ENCODE measurements at regions not wholly inside any gene's neighbourhood (a gene's known extent, or its start where the extent isn't known, plus 50 kb on each side); places are given as distances from the start of the nearest gene placed in this dataset.

- no peak for DNase-seq (ENCODE audit: low read depth)
Observed at GRCh38 chr22:48592488-48592887, 1235.2 kb downstream of the BRD1 start.

GRCh38 chr22:48592066-48592345, 1235.7 kb downstream of the BRD1 start:
- no peak for DNase-seq (ENCODE audit: low read depth)

GRCh38 chr22:48591286-48592065, 1236.2 kb downstream of the BRD1 start:
- DNase-seq (ENCODE audit: low read depth) = no peak

- DNase-seq (ENCODE audit: low read depth) = no peak
Observed at GRCh38 chr22:48589901-48590300, 1237.8 kb downstream of the BRD1 start.

- DNase-seq (ENCODE audit: low read depth) = no peak
Observed at GRCh38 chr22:48588878-48589450, 1238.7 kb downstream of the BRD1 start.

- DNase-seq (ENCODE audit: low read depth) = no peak
Observed at GRCh38 chr22:48588151-48588877, 1239.4 kb downstream of the BRD1 start.

GRCh38 chr22:48587236-48587865, 1240.3 kb downstream of the BRD1 start:
- no peak for DNase-seq (ENCODE audit: low read depth)

- no peak for DNase-seq (ENCODE audit: low read depth)
Observed at GRCh38 chr22:48586799-48587185, 1240.9 kb downstream of the BRD1 start.

- DNase-seq (ENCODE audit: low read depth) = no peak
Observed at GRCh38 chr22:48585916-48586798, 1241.5 kb downstream of the BRD1 start.

GRCh38 chr22:48584170-48584569, 1243.5 kb downstream of the BRD1 start:
- DNase-seq (ENCODE audit: low read depth) = no peak

GRCh38 chr22:48581796-48582469, 1245.7 kb downstream of the BRD1 start:
- no peak for DNase-seq (ENCODE audit: low read depth)

- no peak for DNase-seq (ENCODE audit: low read depth)
Observed at GRCh38 chr22:48581205-48581766, 1246.4 kb downstream of the BRD1 start.

GRCh38 chr22:48580481-48580970, 1247.1 kb downstream of the BRD1 start:
- no peak for DNase-seq (ENCODE audit: low read depth)

- no peak for DNase-seq (ENCODE audit: low read depth)
Observed at GRCh38 chr22:48579928-48580309, 1247.8 kb downstream of the BRD1 start.

GRCh38 chr22:48579043-48579927, 1248.4 kb downstream of the BRD1 start:
- no peak for DNase-seq (ENCODE audit: low read depth)

GRCh38 chr22:48578138-48579042, 1249.3 kb downstream of the BRD1 start:
- no peak for DNase-seq (ENCODE audit: low read depth)

GRCh38 chr22:48577691-48578090, 1250.0 kb downstream of the BRD1 start:
- DNase-seq (ENCODE audit: low read depth) = no peak

GRCh38 chr22:48577014-48577690, 1250.5 kb downstream of the BRD1 start:
- no peak for DNase-seq (ENCODE audit: low read depth)
